Mammary epithelial cell (primary cell): ENCODE measurements at regions not wholly inside any gene's neighbourhood (a gene's known extent, or its start where the extent isn't known, plus 50 kb on each side); places are given as distances from the start of the nearest gene placed in this dataset.

ENCODE experiments used
- EZH2 ChIP-seq: IDR thresholded peaks from 2 replicates; pipeline ENCODE4 v1.6.1; 2012; ENCODE audit warnings: low read length, inconsistent platforms, borderline replicate concordance
- TF ChIP-seq, protein P1 (sequence below), 2 donors: IDR thresholded peaks in 1 of 2; conservative IDR thresholded peaks in 1 of 2; 2 replicates each; pipeline ENCODE4 v1.5.1; 2011 to 2012; ENCODE audit warnings: inconsistent platforms in 2 of 2, low read length in 2 of 2, mild to moderate bottlenecking in 2 of 2, control low read depth in 1 of 2, low read depth in 1 of 2; ENCODE audit not compliant: insufficient read depth in 1 of 2; ENCODE audit errors: extremely low read depth in 1 of 2

GRCh38 chr15:91523596-91523995, 329.9 kb upstream of the SLCO3A1 start:
- TF ChIP-seq, protein P1, sequence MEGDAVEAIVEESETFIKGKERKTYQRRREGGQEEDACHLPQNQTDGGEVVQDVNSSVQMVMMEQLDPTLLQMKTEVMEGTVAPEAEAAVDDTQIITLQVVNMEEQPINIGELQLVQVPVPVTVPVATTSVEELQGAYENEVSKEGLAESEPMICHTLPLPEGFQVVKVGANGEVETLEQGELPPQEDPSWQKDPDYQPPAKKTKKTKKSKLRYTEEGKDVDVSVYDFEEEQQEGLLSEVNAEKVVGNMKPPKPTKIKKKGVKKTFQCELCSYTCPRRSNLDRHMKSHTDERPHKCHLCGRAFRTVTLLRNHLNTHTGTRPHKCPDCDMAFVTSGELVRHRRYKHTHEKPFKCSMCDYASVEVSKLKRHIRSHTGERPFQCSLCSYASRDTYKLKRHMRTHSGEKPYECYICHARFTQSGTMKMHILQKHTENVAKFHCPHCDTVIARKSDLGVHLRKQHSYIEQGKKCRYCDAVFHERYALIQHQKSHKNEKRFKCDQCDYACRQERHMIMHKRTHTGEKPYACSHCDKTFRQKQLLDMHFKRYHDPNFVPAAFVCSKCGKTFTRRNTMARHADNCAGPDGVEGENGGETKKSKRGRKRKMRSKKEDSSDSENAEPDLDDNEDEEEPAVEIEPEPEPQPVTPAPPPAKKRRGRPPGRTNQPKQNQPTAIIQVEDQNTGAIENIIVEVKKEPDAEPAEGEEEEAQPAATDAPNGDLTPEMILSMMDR (conservative IDR thresholded peaks at IDR 0.05 in 1 of 2, IDR thresholded peaks at IDR 0.05 in 1 of 2; ENCODE audit: extremely low read depth in 1 of 2, insufficient read depth in 1 of 2, low read depth in 1 of 2, low read length in 2 of 2), result no peak
- no peak for TF ChIP-seq EZH2
